ENCODE measurements at regions not wholly inside any gene's neighbourhood (a gene's known extent, or its start where the extent isn't known, plus 50 kb on each side); places are given as distances from the start of the nearest gene placed in this dataset.
"Not testable (repeated sequence)": the region's sequence is repeated elsewhere in the genome, so short reads cannot be mapped to it uniquely, and the experiment has no call there.

- no peak for DNase-seq
These were observed 395.7 kb upstream of the NRG3 start for GRCh38 chr10:81479316-81479715.

GRCh38 chr10:81496626-81497025 lies 378.4 kb upstream of the NRG3 start:
- DNase-seq: no peak

GRCh38 chr10:81498011-81498551 lies 376.9 kb upstream of the NRG3 start:
- DNase-seq: no peak

- DNase-seq: no peak
These were observed 372.2 kb upstream of the NRG3 start for GRCh38 chr10:81502677-81503359.

GRCh38 chr10:81505777-81506176 lies 369.2 kb upstream of the NRG3 start:
- DNase-seq: not testable (repeated sequence)

GRCh38 chr10:81514811-81515210 lies 360.2 kb upstream of the NRG3 start:
- DNase-seq: no peak

- DNase-seq: no peak
These were observed 354.3 kb upstream of the NRG3 start for GRCh38 chr10:81520688-81521087.

GRCh38 chr10:81524467-81524866 lies 350.5 kb upstream of the NRG3 start:
- DNase-seq: no peak

- DNase-seq: no peak
These were observed 342.6 kb upstream of the NRG3 start for GRCh38 chr10:81532403-81532802.

- peak; percentile 22 for DNase-seq
These were observed 340.0 kb upstream of the NRG3 start for GRCh38 chr10:81534991-81535390.

GRCh38 chr10:81541517-81541916 lies 333.5 kb upstream of the NRG3 start:
- DNase-seq: no peak

GRCh38 chr10:81546243-81546642 lies 328.8 kb upstream of the NRG3 start:
- no peak for DNase-seq

GRCh38 chr10:81548160-81548559 lies 326.8 kb upstream of the NRG3 start:
- DNase-seq: peak; percentile 41

- no peak for DNase-seq
These were observed 310.9 kb upstream of the NRG3 start for GRCh38 chr10:81564143-81564542.

GRCh38 chr10:81569488-81569887 lies 305.5 kb upstream of the NRG3 start:
- no peak for DNase-seq

- no peak for DNase-seq
These were observed 304.6 kb upstream of the NRG3 start for GRCh38 chr10:81570349-81570748.

- DNase-seq: no peak
These were observed 303.9 kb upstream of the NRG3 start for GRCh38 chr10:81570878-81571794.

- DNase-seq: no peak
These were observed 300.0 kb upstream of the NRG3 start for GRCh38 chr10:81575036-81575435.

GRCh38 chr10:81576336-81576735 lies 298.7 kb upstream of the NRG3 start:
- no peak for DNase-seq

GRCh38 chr10:81594991-81595390 lies 280.0 kb upstream of the NRG3 start:
- no peak for DNase-seq

- DNase-seq: no peak
These were observed 274.8 kb upstream of the NRG3 start for GRCh38 chr10:81600185-81600584.

- no peak for DNase-seq
These were observed 271.8 kb upstream of the NRG3 start for GRCh38 chr10:81603106-81603620.

- not testable (repeated sequence) for DNase-seq
These were observed 230.5 kb upstream of the NRG3 start for GRCh38 chr10:81644485-81644884.

- no peak for DNase-seq
These were observed 219.0 kb upstream of the NRG3 start for GRCh38 chr10:81655986-81656385.

Measured in NCI-H524 treated with DMSO at 0.1 percent for 48 hours (cell line).